ENCODE measurements at regions not wholly inside any gene's neighbourhood (a gene's known extent, or its start where the extent isn't known, plus 50 kb on each side); places are given as distances from the start of the nearest gene placed in this dataset.

- TF ChIP-seq EZH2 (IDR thresholded peaks at IDR 0.05; ENCODE audit: borderline replicate concordance) (no peak), CTCF (IDR thresholded peaks at IDR 0.05; ENCODE audit: poor library complexity) (no peak), EZH2phosphoT487 (IDR thresholded peaks at IDR 0.05; ENCODE audit: low read depth, severe bottlenecking, unreplicated experiment) (no peak)
Observed at GRCh38 chr2:225742487-225742886, 343.0 kb downstream of the NYAP2 start.

All from hepatocyte (in vitro differentiated cells).